HEK293 (cell line): ENCODE measurements at regions not wholly inside any gene's neighbourhood (a gene's known extent, or its start where the extent isn't known, plus 50 kb on each side); places are given as distances from the start of the nearest gene placed in this dataset.
A peak's percentile ranks its signal among the peaks of the same experiment; 100 is the strongest.

Experiments used
- CTCF ChIA-PET: fragments of 350-600 bp; formaldehyde crosslinking; extraction: SDS; loops from one replicate; lab custom pipeline; 2021; ENCODE audit warnings: antibody characterized with exemption; lab: Yijun Ruan, JAX
- POLR2A ChIA-PET: fragments of 300-600 bp; formaldehyde crosslinking; extraction: SDS; loops from one replicate; lab custom pipeline; 2020; ENCODE audit warnings: antibody characterized with exemption, inconsistent platforms; lab: Yijun Ruan, JAX
- H3K27ac ChIP-seq: fragments of 200-500 bp; sonication (Bioruptor generic); 2 replicates; pipeline ENCODE4 v1.5.1; 2014; ENCODE audit warnings: low read depth, low read length, control low read depth, inconsistent platforms; ENCODE audit errors: extremely low read depth
- H3K36me3 ChIP-seq, 2 experiments: fragments of 200-500 bp in 1 of 2; sonication (Bioruptor generic) in 1 of 2; 1 replicate in 1 of 2; 2 replicates in 1 of 2; pipeline ENCODE4 v1.5.1; 2014 to 2017; ENCODE audit warnings: inconsistent platforms in 2 of 2, low read length in 2 of 2; ENCODE audit not compliant: control insufficient read depth in 2 of 2, insufficient read depth in 1 of 2
- H3K4me1 ChIP-seq: fragments of 200-500 bp; sonication (Bioruptor generic); 2 replicates; pipeline ENCODE4 v1.5.1; 2014; ENCODE audit warnings: mild to moderate bottlenecking, low read length, inconsistent platforms; ENCODE audit not compliant: control insufficient read depth, insufficient read depth
- H3K4me3 ChIP-seq: 2 replicates; pipeline ENCODE4 v1.5.1; 2011; ENCODE audit warnings: low read depth, mild to moderate bottlenecking, control low read depth, low read length, moderate library complexity
- H3K9me3 ChIP-seq: fragments of 200-500 bp; sonication (Bioruptor generic); 2 replicates; pipeline ENCODE4 v1.5.1; 2014; ENCODE audit warnings: low read depth, low read length, inconsistent platforms; ENCODE audit not compliant: control insufficient read depth, insufficient read depth
- CTCF ChIP-seq: fragments of 450-650 bp; formaldehyde crosslinking; IDR thresholded peaks from 2 replicates; pipeline ENCODE4 v1.5.1; 2016; ENCODE audit warnings: missing biosample characterization, missing genetic modification characterization
- INSM2 ChIP-seq: fragments of 450-650 bp; formaldehyde crosslinking; IDR thresholded peaks from 2 replicates; pipeline ENCODE4 v1.5.1; 2016; ENCODE audit warnings: missing biosample characterization, missing genetic modification characterization
- KLF8 ChIP-seq: fragments of 450-650 bp; formaldehyde crosslinking; IDR thresholded peaks from 2 replicates; pipeline ENCODE4 v1.5.1; 2016; ENCODE audit warnings: missing biosample characterization, missing genetic modification characterization
- OVOL3 ChIP-seq: fragments of 450-650 bp; formaldehyde crosslinking; IDR thresholded peaks from 2 replicates; pipeline ENCODE4 v1.5.1; 2016; ENCODE audit warnings: missing biosample characterization, missing genetic modification characterization
- RBAK ChIP-seq: fragments of 450-650 bp; formaldehyde crosslinking; IDR thresholded peaks from 2 replicates; pipeline ENCODE4 v1.5.1; 2016; ENCODE audit warnings: missing biosample characterization, missing genetic modification characterization
- SETDB1 ChIP-seq: IDR thresholded peaks from one replicate; pipeline ENCODE4 v1.6.1; 2017; ENCODE audit warnings: mild to moderate bottlenecking, low read length, moderate library complexity, mixed read lengths; ENCODE audit not compliant: insufficient read length
- TRIM28 ChIP-seq: IDR thresholded peaks from 2 replicates; pipeline ENCODE4 v1.6.1; 2011; ENCODE audit warnings: low read length, control low read depth, borderline replicate concordance
- ZBTB11 ChIP-seq: fragments of 450-650 bp; formaldehyde crosslinking; conservative IDR thresholded peaks from 2 replicates; pipeline ENCODE4 v1.5.1; 2016; ENCODE audit warnings: low read depth, missing biosample characterization, missing genetic modification characterization
- ZFP37 ChIP-seq: fragments of 450-650 bp; formaldehyde crosslinking; IDR thresholded peaks from 2 replicates; pipeline ENCODE4 v1.5.1; 2016; ENCODE audit warnings: missing biosample characterization, missing genetic modification characterization
- ZNF2 ChIP-seq: fragments of 450-650 bp; formaldehyde crosslinking; IDR thresholded peaks from 2 replicates; pipeline ENCODE4 v1.5.1; 2016; ENCODE audit warnings: missing biosample characterization, missing genetic modification characterization
- ZNF211 ChIP-seq: fragments of 450-650 bp; formaldehyde crosslinking; IDR thresholded peaks from 2 replicates; pipeline ENCODE4 v1.5.1; 2016; ENCODE audit warnings: low read depth, missing biosample characterization, missing genetic modification characterization
- ZNF266 ChIP-seq: fragments of 450-650 bp; formaldehyde crosslinking; IDR thresholded peaks from 2 replicates; pipeline ENCODE4 v1.5.1; 2016; ENCODE audit warnings: missing biosample characterization, missing genetic modification characterization, low read depth
- ZNF280D ChIP-seq: fragments of 450-650 bp; formaldehyde crosslinking; IDR thresholded peaks from 2 replicates; pipeline ENCODE4 v1.5.1; 2016; ENCODE audit warnings: missing biosample characterization, missing genetic modification characterization
- ZNF324 ChIP-seq: fragments of 450-650 bp; formaldehyde crosslinking; IDR thresholded peaks from 2 replicates; pipeline ENCODE4 v1.5.1; 2016; ENCODE audit warnings: missing biosample characterization, missing genetic modification characterization
- ZNF433 ChIP-seq: fragments of 450-650 bp; formaldehyde crosslinking; IDR thresholded peaks from 2 replicates; pipeline ENCODE4 v1.5.1; 2016; ENCODE audit warnings: missing biosample characterization, missing genetic modification characterization, low read depth
- ZNF558 ChIP-seq: fragments of 450-650 bp; formaldehyde crosslinking; IDR thresholded peaks from 2 replicates; pipeline ENCODE4 v1.5.1; 2016; ENCODE audit warnings: missing biosample characterization, missing genetic modification characterization
- ZNF571 ChIP-seq: fragments of 450-650 bp; formaldehyde crosslinking; IDR thresholded peaks from 2 replicates; pipeline ENCODE4 v1.5.0; 2017; ENCODE audit warnings: missing biosample characterization, missing genetic modification characterization
- ZNF596 ChIP-seq: fragments of 450-650 bp; IDR thresholded peaks from 2 replicates; pipeline ENCODE4 v1.5.0; 2018; ENCODE audit warnings: missing biosample characterization, mild to moderate bottlenecking, missing genetic modification characterization, moderate library complexity
- ZNF623 ChIP-seq: fragments of 450-650 bp; formaldehyde crosslinking; IDR thresholded peaks from 2 replicates; pipeline ENCODE4 v1.5.1; 2016; ENCODE audit warnings: missing biosample characterization, missing genetic modification characterization
- ZNF629 ChIP-seq: fragments of 450-650 bp; formaldehyde crosslinking; IDR thresholded peaks from 2 replicates; pipeline ENCODE4 v1.5.1; 2017; ENCODE audit warnings: missing biosample characterization, missing genetic modification characterization
- ZNF654 ChIP-seq: fragments of 450-650 bp; formaldehyde crosslinking; IDR thresholded peaks from 2 replicates; pipeline ENCODE4 v1.5.1; 2016; ENCODE audit warnings: low read depth, missing biosample characterization, missing genetic modification characterization
- ZSCAN23 ChIP-seq: fragments of 450-650 bp; formaldehyde crosslinking; IDR thresholded peaks from 2 replicates; pipeline ENCODE4 v1.5.1; 2016; ENCODE audit warnings: missing biosample characterization, missing genetic modification characterization

DNA sequence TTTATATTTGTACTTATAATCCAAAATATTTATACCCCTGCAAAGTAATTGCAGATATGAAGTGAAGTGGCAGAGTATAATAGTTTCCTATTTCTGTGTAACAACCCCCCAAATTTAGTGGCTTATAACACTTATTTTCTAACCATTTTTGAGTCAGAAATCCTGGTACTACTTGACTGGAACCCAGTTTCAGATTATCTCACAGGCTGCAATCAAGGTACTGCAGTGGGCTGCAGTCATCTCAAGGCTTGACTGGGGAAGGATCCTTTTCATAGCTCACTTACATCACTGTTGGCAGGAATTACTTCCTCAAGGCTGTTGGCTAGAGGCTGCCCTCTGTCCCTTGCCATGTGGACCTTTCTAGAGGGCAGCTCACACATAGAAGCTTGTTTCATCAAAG lies 558.2 kb upstream of the PKDCC start:
- no peak overlapping the region for H3K4me3 ChIP-seq

GRCh38 chr2:41495050-41495449 lies 552.8 kb upstream of the PKDCC start:
- ChIA-PET POLR2A (no interaction called here), CTCF (interaction anchor here (0.8 kb wide), 1 partner anchor 1582 kb away, joined by 3 read pairs; no protein-coding TSS in a partner anchor)
- Histone ChIP-seq H3K4me1 (no peaks in the 10 kb centered on the region), H3K36me3 (no peaks in the 10 kb centered on the region), H3K27ac (no peak overlapping the region), H3K4me3 (no peak overlapping the region), H3K9me3 (no peaks in the 10 kb centered on the region)
- TF ChIP-seq TRIM28 = peak; percentile 97; the same call in 1 of the 2 replicates
- TF ChIP-seq SETDB1 = peak; percentile 59
- TF ChIP-seq ZBTB11 (tag by site-specific recombination) = no peak

More for the DNA sequence above, 558.2 kb upstream of the PKDCC start:
- no peaks in the 10 kb centered on the region for H3K4me1 ChIP-seq
- TF ChIP-seq ZFP37 (tag by site-specific recombination) = no peak
- TF ChIP-seq RBAK (tag by site-specific recombination) = no peak
- TF ChIP-seq KLF8 (tag by site-specific recombination) = no peak
- TF ChIP-seq OVOL3 (tag by site-specific recombination) = no peak
- no peak for TF ChIP-seq ZNF558 (tag by site-specific recombination)
- TF ChIP-seq TRIM28 = no peak
- TF ChIP-seq ZNF433 = no peak
- no peak for TF ChIP-seq ZNF623 (tag by site-specific recombination)
- TF ChIP-seq ZNF654 = no peak
- TF ChIP-seq ZSCAN23 (tag by site-specific recombination) = no peak
- TF ChIP-seq ZNF2 (tag by site-specific recombination) = no peak
- TF ChIP-seq ZNF629 (tag by site-specific recombination) = no peak
- no peak for TF ChIP-seq ZNF211 (tag by site-specific recombination)
- TF ChIP-seq INSM2 (tag by site-specific recombination) = no peak
- TF ChIP-seq ZNF266 (tag by site-specific recombination) = no peak
- no peak for TF ChIP-seq ZNF324 (tag by site-specific recombination)
- no peak for TF ChIP-seq CTCF (tag by site-specific recombination)
- no peak for TF ChIP-seq ZNF571 (tag by site-specific recombination)
- TF ChIP-seq ZNF596 (tag by site-specific recombination) = no peak
- no peak for TF ChIP-seq ZNF280D (tag by site-specific recombination)
- TF ChIP-seq, all 188 proteins: peak for 0
- CTCF ChIA-PET = interaction anchor here (0.7 kb wide), 1 partner anchor 209 kb away, joined by 3 read pairs; no protein-coding TSS in a partner anchor
- Histone ChIP-seq H3K27ac (no peak overlapping the region), H3K9me3 (no peaks in the 10 kb centered on the region), H3K36me3 (no peaks in the 10 kb centered on the region)
- POLR2A ChIA-PET = no interaction called here
